AG09309 (cell line): ENCODE measurements at regions not wholly inside any gene's neighbourhood (a gene's known extent, or its start where the extent isn't known, plus 50 kb on each side); places are given as distances from the start of the nearest gene placed in this dataset.

Experiments used
- DNase-seq: peaks from one replicate; pipeline ENCODE4 v3.0.0-alpha.2; 2010; ENCODE audit warnings: low read depth
- H3K4me3 ChIP-seq: 2 replicates; pipeline ENCODE4 v1.5.1; 2011; ENCODE audit warnings: mild to moderate bottlenecking, low read depth, low read length, moderate library complexity; ENCODE audit not compliant: control insufficient read depth
- CTCF ChIP-seq: IDR thresholded peaks from 2 replicates; pipeline ENCODE4 v1.5.1; 2011; ENCODE audit warnings: mild to moderate bottlenecking, low read depth, low read length, inconsistent platforms; ENCODE audit not compliant: insufficient read depth, control insufficient read depth; ENCODE audit errors: missing control alignments

GRCh38 chr2:239724194-239724849 is 300.8 kb downstream of the NDUFA10 start:
- DNase-seq: no peak
- TF ChIP-seq CTCF: no peak
- H3K4me3 ChIP-seq: no peak overlapping the region

- no peak for TF ChIP-seq CTCF
- H3K4me3 ChIP-seq: no peak overlapping the region
- DNase-seq: no peak
These were observed 301.5 kb downstream of the NDUFA10 start for GRCh38 chr2:239723486-239724193.

GRCh38 chr2:239722760-239723470 is 302.2 kb downstream of the NDUFA10 start:
- no peak for TF ChIP-seq CTCF
- DNase-seq: no peak
- H3K4me3 ChIP-seq: no peak overlapping the region

GRCh38 chr2:239721991-239722759 is 303.0 kb downstream of the NDUFA10 start:
- no peak overlapping the region for H3K4me3 ChIP-seq
- no peak for TF ChIP-seq CTCF
- DNase-seq: no peak

- no peak for TF ChIP-seq CTCF
- no peak overlapping the region for H3K4me3 ChIP-seq
- DNase-seq: no peak
These were observed 303.6 kb downstream of the NDUFA10 start for GRCh38 chr2:239721531-239721930.
